PC-3 (cell line): ENCODE measurements at regions not wholly inside any gene's neighbourhood (a gene's known extent, or its start where the extent isn't known, plus 50 kb on each side); places are given as distances from the start of the nearest gene placed in this dataset.

Experiments used
- ATAC-seq: fragments of 200-7000 bp; cut with Tn5 transposase; 2 replicates; pipeline ENCODE4 v1.9.1; 2020; ENCODE audit warnings: mild to moderate bottlenecking, moderate library complexity
- BruUV-seq: library from RNA; stranded (reverse); fragments of 400-500 nt; replicated peaks from 2 replicates; lab custom pipeline; 2021; lab: Mats Ljungman, UMichigan
- CTCF ChIA-PET: fragments of 300-600 bp; sonication (Branson Sonifier 250); formaldehyde crosslinking; loops from one replicate; lab custom pipeline; 2022; ENCODE audit warnings: antibody characterized with exemption; lab: Charles Lee
- POLR2A ChIA-PET: fragments of 300-600 bp; sonication (Branson Sonifier 250); formaldehyde crosslinking; loops from one replicate; lab custom pipeline; 2022; ENCODE audit warnings: antibody characterized with exemption; ENCODE audit not compliant: unreplicated experiment; lab: Charles Lee
- DNase-seq: peaks from one replicate; pipeline ENCODE4 v3.0.0-alpha.2; 2015
- H2AFZ ChIP-seq: fragments of 300-600 bp; sonication (generic); 2 replicates; pipeline ENCODE4 v1.6.0; 2016; ENCODE audit warnings: antibody characterized with exemption, low read length
- H3F3A ChIP-seq: fragments of 300-600 bp; sonication (generic); one replicate; pipeline ENCODE4 v1.6.0; 2017; ENCODE audit warnings: antibody characterized with exemption, low read length, control low read depth, mild to moderate bottlenecking; ENCODE audit not compliant: unreplicated experiment
- H3K27ac ChIP-seq: fragments of 300-600 bp; sonication (generic); 2 replicates; pipeline ENCODE4 v1.5.1; 2016; ENCODE audit warnings: mild to moderate bottlenecking, low read length
- H3K27me3 ChIP-seq: fragments of 300-600 bp; sonication (generic); 2 replicates; pipeline ENCODE4 v1.6.1; 2016; ENCODE audit warnings: low read length, mixed read lengths
- H3K36me3 ChIP-seq: fragments of 300-600 bp; sonication (generic); 2 replicates; pipeline ENCODE4 v1.6.1; 2016; ENCODE audit warnings: low read depth, mixed run types, low read length, mixed read lengths
- H3K4me1 ChIP-seq: fragments of 300-600 bp; sonication (generic); 2 replicates; pipeline ENCODE4 v1.5.1; 2016; ENCODE audit warnings: low read length; ENCODE audit not compliant: insufficient read depth
- H3K4me2 ChIP-seq: fragments of 300-600 bp; sonication (generic); 2 replicates; pipeline ENCODE4 v1.6.0; 2016; ENCODE audit warnings: low read length
- H3K4me3 ChIP-seq: fragments of 300-600 bp; sonication (generic); 2 replicates; pipeline ENCODE4 v1.5.1; 2016; ENCODE audit warnings: mild to moderate bottlenecking, low read length, mixed read lengths
- H3K79me2 ChIP-seq: fragments of 300-600 bp; sonication (generic); 2 replicates; pipeline ENCODE4 v1.6.1; 2017; ENCODE audit warnings: low read length, mixed read lengths
- H3K9ac ChIP-seq: fragments of 300-600 bp; sonication (generic); 2 replicates; pipeline ENCODE4 v1.6.0; 2016; ENCODE audit warnings: mild to moderate bottlenecking, low read length
- H3K9me2 ChIP-seq: fragments of 300-600 bp; sonication (generic); replicated peaks from 2 replicates; pipeline ENCODE4 v1.6.1; 2016; ENCODE audit warnings: mixed run types, low read length, mixed read lengths
- H3K9me3 ChIP-seq: fragments of 300-600 bp; sonication (generic); 2 replicates; pipeline ENCODE4 v1.6.1; 2016; ENCODE audit warnings: low read length, mixed read lengths
- H4K20me1 ChIP-seq: fragments of 300-600 bp; sonication (generic); 2 replicates; pipeline ENCODE4 v1.6.1; 2016; ENCODE audit warnings: low read length, mixed read lengths
- CTCF ChIP-seq: fragments of 300-600 bp; sonication (generic); conservative IDR thresholded peaks from 2 replicates; pipeline ENCODE4 v1.5.1; 2017; ENCODE audit warnings: antibody characterized with exemption, low read depth, mild to moderate bottlenecking, low read length
- EZH2 ChIP-seq: fragments of 300-600 bp; sonication (generic); IDR thresholded peaks from one replicate; pipeline ENCODE4 v1.6.1; 2017; ENCODE audit warnings: antibody characterized with exemption, mild to moderate bottlenecking, low read length; ENCODE audit not compliant: unreplicated experiment
- EZH2phosphoT487 ChIP-seq: fragments of 300-600 bp; sonication (generic); IDR thresholded peaks from 2 replicates; pipeline ENCODE4 v1.6.1; 2018; ENCODE audit warnings: mild to moderate bottlenecking, antibody characterized with exemption, low read length, borderline replicate concordance
- intact Hi-C: fragments of 100-400 bp; cut with micrococcal nuclease; formaldehyde crosslinking; loops from 2 replicates; pipeline ENCODE4 v1.9.0; 2023

- Histone ChIP-seq H3K27me3 (no peaks in the 10 kb centered on the region), H3K4me2 (no peak overlapping the region), H3K9me3 (no peaks in the 10 kb centered on the region), H3K4me3 (no peak overlapping the region), H4K20me1 (no peaks in the 10 kb centered on the region), H3K4me1 (no peaks in the 10 kb centered on the region), H3K27ac (no peak overlapping the region), H3K9me2 (no peaks in the 10 kb centered on the region), H3F3A (no peaks in the 10 kb centered on the region), H3K9ac (no peak overlapping the region), H2AFZ (no peak overlapping the region), H3K36me3 (no peaks in the 10 kb centered on the region), H3K79me2 (no peaks in the 10 kb centered on the region)
- DNase-seq (no peak), ATAC-seq (no peak)
- intact Hi-C loops: loop anchor here (5.0 to 10.0 kb wide), 2 partner anchors 242 to 880 kb away; no protein-coding TSS in a partner anchor
- no TSS peak for BruUV-seq
- ChIA-PET CTCF (no interaction called here), POLR2A (no interaction called here)
- no peak for TF ChIP-seq EZH2phosphoT487
- no peak for TF ChIP-seq EZH2
Observed at GRCh38 chr3:168862466-168862865, 766.7 kb upstream of the GOLIM4 start.

- no peaks in the 10 kb centered on the region for H3K9me2 ChIP-seq
- BruUV-seq: no TSS peak
- CTCF ChIA-PET: no interaction called here
- H3K9me3 ChIP-seq: no peaks in the 10 kb centered on the region
- H3F3A ChIP-seq: no peaks in the 10 kb centered on the region
- H2AFZ ChIP-seq: no peak overlapping the region
- H3K27me3 ChIP-seq: no peaks in the 10 kb centered on the region
- no peak for TF ChIP-seq CTCF
- no peak for TF ChIP-seq EZH2phosphoT487
- TF ChIP-seq EZH2: no peak
- H3K27ac ChIP-seq: no peak overlapping the region
- DNase-seq (no peak), ATAC-seq (no peak)
- no peak overlapping the region for H3K9ac ChIP-seq
- no peaks in the 10 kb centered on the region for H3K79me2 ChIP-seq
- POLR2A ChIA-PET: no interaction called here
- intact Hi-C loops: loop anchor here (5.0 to 10.0 kb wide), 2 partner anchors 244 to 882 kb away; no protein-coding TSS in a partner anchor
- H3K4me3 ChIP-seq: no peak overlapping the region
- no peaks in the 10 kb centered on the region for H4K20me1 ChIP-seq
- H3K36me3 ChIP-seq: no peaks in the 10 kb centered on the region
- no peak overlapping the region for H3K4me2 ChIP-seq
- no peaks in the 10 kb centered on the region for H3K4me1 ChIP-seq
Observed at GRCh38 chr3:168860592-168860991, 764.9 kb upstream of the GOLIM4 start.

GRCh38 chr3:168860028-168860427 lies 764.3 kb upstream of the GOLIM4 start:
- H3K27me3 ChIP-seq: no peaks in the 10 kb centered on the region
- no peak for TF ChIP-seq CTCF
- no peak for TF ChIP-seq EZH2
- H3K36me3 ChIP-seq: no peaks in the 10 kb centered on the region
- no peaks in the 10 kb centered on the region for H3F3A ChIP-seq
- H3K4me1 ChIP-seq: no peaks in the 10 kb centered on the region
- CTCF ChIA-PET: no interaction called here
- H3K27ac ChIP-seq: no peak overlapping the region
- H3K79me2 ChIP-seq: no peaks in the 10 kb centered on the region
- no peaks in the 10 kb centered on the region for H3K9me3 ChIP-seq
- no TSS peak for BruUV-seq
- H2AFZ ChIP-seq: no peak overlapping the region
- ATAC-seq (no peak), DNase-seq (no peak)
- no peak overlapping the region for H3K4me2 ChIP-seq
- H3K9me2 ChIP-seq: no peaks in the 10 kb centered on the region
- POLR2A ChIA-PET: no interaction called here
- no peak overlapping the region for H3K9ac ChIP-seq
- no peak overlapping the region for H3K4me3 ChIP-seq
- intact Hi-C loops: loop anchor here (5.0 to 10.0 kb wide), 2 partner anchors 245 to 882 kb away; no protein-coding TSS in a partner anchor
- no peaks in the 10 kb centered on the region for H4K20me1 ChIP-seq
